ENCODE measurements at regions not wholly inside any gene's neighbourhood (a gene's known extent, or its start where the extent isn't known, plus 50 kb on each side); places are given as distances from the start of the nearest gene placed in this dataset.

GRCh38 chr20:53676987-53677386, 83.3 kb upstream of the ZNF217 start:
- Histone ChIP-seq H4K20me1 (ENCODE audit: insufficient read depth) (no peaks in the 10 kb centered on the region), H3K9me2 (ENCODE audit: insufficient read depth) (no peaks in the 10 kb centered on the region), H2AFZ (no peak overlapping the region), H3K9me3 (ENCODE audit: insufficient read depth, low read depth) (no peaks in the 10 kb centered on the region), H3K4me1 (replicated peaks; ENCODE audit: insufficient read depth) (peaks cover 42% of the 10 kb centered on the region), H3K4me2 (no peak overlapping the region), H3K79me2 (ENCODE audit: low read depth) (no peaks in the 10 kb centered on the region), H3K4me3 (no peak overlapping the region), H3K27me3 (ENCODE audit: insufficient read depth, low read depth) (no peaks in the 10 kb centered on the region), H3F3A (ENCODE audit: insufficient read depth, low read depth) (peaks cover 18% of the 10 kb centered on the region), H3K27ac (no peak overlapping the region), H3K36me3 (ENCODE audit: low read depth) (no peaks in the 10 kb centered on the region)
- CTCF ChIA-PET = no interaction called here
- no TSS peak for BruUV-seq (replicated peaks)
- TF ChIP-seq CTCF (conservative IDR thresholded peaks at IDR 0.05) (no peak), EZH2 (IDR thresholded peaks at IDR 0.05; ENCODE audit: low read depth) (no peak)
- intact Hi-C loops (cut with micrococcal nuclease; ENCODE audit: unreplicated experiment) = no loop called here
- DNase-seq = no peak
- POLR2A ChIA-PET (ENCODE audit: unreplicated experiment) = no interaction called here

GRCh38 chr20:53676519-53676822, 82.8 kb upstream of the ZNF217 start:
- Histone ChIP-seq H3K9me2 (ENCODE audit: insufficient read depth) (no peaks in the 10 kb centered on the region), H3K4me3 (no peak overlapping the region), H3K27me3 (ENCODE audit: insufficient read depth, low read depth) (no peaks in the 10 kb centered on the region), H3F3A (ENCODE audit: insufficient read depth, low read depth) (peaks cover 18% of the 10 kb centered on the region), H3K79me2 (ENCODE audit: low read depth) (no peaks in the 10 kb centered on the region), H3K9me3 (ENCODE audit: insufficient read depth, low read depth) (no peaks in the 10 kb centered on the region), H4K20me1 (ENCODE audit: insufficient read depth) (no peaks in the 10 kb centered on the region), H3K27ac (no peak overlapping the region), H3K4me2 (no peak overlapping the region), H2AFZ (no peak overlapping the region), H3K4me1 (replicated peaks; ENCODE audit: insufficient read depth) (peaks cover 42% of the 10 kb centered on the region), H3K36me3 (ENCODE audit: low read depth) (no peaks in the 10 kb centered on the region)
- POLR2A ChIA-PET (ENCODE audit: unreplicated experiment) = no interaction called here
- CTCF ChIA-PET = no interaction called here
- no peak for DNase-seq
- no peak for TF ChIP-seq EZH2 (IDR thresholded peaks at IDR 0.05; ENCODE audit: low read depth)
- TF ChIP-seq CTCF (conservative IDR thresholded peaks at IDR 0.05) = no peak
- intact Hi-C loops (cut with micrococcal nuclease; ENCODE audit: unreplicated experiment) = no loop called here
- no TSS peak for BruUV-seq (replicated peaks)

GRCh38 chr20:53672484-53673129, 79.0 kb upstream of the ZNF217 start:
- no peak for TF ChIP-seq EZH2 (IDR thresholded peaks at IDR 0.05; ENCODE audit: low read depth)
- TF ChIP-seq CTCF (conservative IDR thresholded peaks at IDR 0.05) = no peak
- Histone ChIP-seq H2AFZ (peak overlapping the region; percentile 20; the same call in 1 of the 2 replicates), H4K20me1 (ENCODE audit: insufficient read depth) (no peaks in the 10 kb centered on the region), H3K9me2 (ENCODE audit: insufficient read depth) (no peaks in the 10 kb centered on the region), H3K36me3 (ENCODE audit: low read depth) (no peaks in the 10 kb centered on the region), H3K27me3 (ENCODE audit: insufficient read depth, low read depth) (no peaks in the 10 kb centered on the region), H3K27ac (no peak overlapping the region), H3K4me1 (replicated peaks; ENCODE audit: insufficient read depth) (peaks cover 10% of the 10 kb centered on the region), H3K79me2 (ENCODE audit: low read depth) (no peaks in the 10 kb centered on the region), H3F3A (ENCODE audit: insufficient read depth, low read depth) (peaks cover 14% of the 10 kb centered on the region), H3K4me2 (no peak overlapping the region), H3K4me3 (no peak overlapping the region), H3K9me3 (ENCODE audit: insufficient read depth, low read depth) (no peaks in the 10 kb centered on the region)
- peak in 1 of 2 experiments; percentile 50 for DNase-seq
- intact Hi-C loops (cut with micrococcal nuclease; ENCODE audit: unreplicated experiment) = no loop called here
- BruUV-seq (replicated peaks) = no TSS peak
- ChIA-PET CTCF (no interaction called here), POLR2A (ENCODE audit: unreplicated experiment) (no interaction called here)
